Ovary (tissue), 3 donors: ENCODE measurements at regions not wholly inside any gene's neighbourhood (a gene's known extent, or its start where the extent isn't known, plus 50 kb on each side); places are given as distances from the start of the nearest gene placed in this dataset.

Experiments used
- CTCF ChIP-seq, 3 donors: fragments of 450-650 bp in 2 of 3; fragments of 200-600 bp in 1 of 3; IDR thresholded peaks; one replicate each; pipeline versions ENCODE4 v1.5.1 to v1.8.0; 2016 to 2022; ENCODE audit warnings: antibody characterized with exemption in 3 of 3, mild to moderate bottlenecking in 1 of 3
- EP300 ChIP-seq: sonication (generic); formaldehyde crosslinking; IDR thresholded peaks from one replicate; pipeline ENCODE4 v1.6.1; 2017; ENCODE audit warnings: antibody characterized with exemption
- POLR2A ChIP-seq: fragments of 450-650 bp; IDR thresholded peaks from one replicate; pipeline ENCODE4 v1.6.1; 2017; ENCODE audit warnings: antibody characterized with exemption, mild to moderate bottlenecking, moderate library complexity
- donor health status: DM: no; HTN: no; CAD: no.

GRCh38 chr20:48205281-48205782 lies 420.1 kb upstream of the SULF2 start:
- TF ChIP-seq CTCF (IDR thresholded peaks at IDR 0.05) (no peak), POLR2A (no peak), EP300 (no peak)
